ENCODE measurements at regions not wholly inside any gene's neighbourhood (a gene's known extent, or its start where the extent isn't known, plus 50 kb on each side); places are given as distances from the start of the nearest gene placed in this dataset.

DNA sequence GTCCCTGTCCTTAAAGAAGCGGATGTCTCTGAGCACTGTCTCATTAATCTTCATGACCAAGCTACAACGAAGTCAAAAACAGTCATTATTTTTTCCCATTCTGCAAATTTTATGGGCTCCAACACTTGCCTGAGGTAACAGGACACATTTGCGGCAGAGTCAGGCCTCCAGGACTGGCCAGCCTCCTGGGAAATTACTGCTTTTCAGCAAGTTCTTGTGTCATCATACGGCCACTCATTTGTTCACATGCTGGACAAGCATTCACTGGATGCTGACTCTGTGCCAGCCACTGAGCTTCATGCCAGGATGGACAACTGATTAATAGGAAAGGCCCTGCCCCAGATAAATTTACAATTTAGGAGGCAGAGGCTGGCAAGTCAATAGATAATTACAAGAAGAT lies 305.7 kb downstream of the ACTL7B start:
- TF ChIP-seq, protein P1, sequence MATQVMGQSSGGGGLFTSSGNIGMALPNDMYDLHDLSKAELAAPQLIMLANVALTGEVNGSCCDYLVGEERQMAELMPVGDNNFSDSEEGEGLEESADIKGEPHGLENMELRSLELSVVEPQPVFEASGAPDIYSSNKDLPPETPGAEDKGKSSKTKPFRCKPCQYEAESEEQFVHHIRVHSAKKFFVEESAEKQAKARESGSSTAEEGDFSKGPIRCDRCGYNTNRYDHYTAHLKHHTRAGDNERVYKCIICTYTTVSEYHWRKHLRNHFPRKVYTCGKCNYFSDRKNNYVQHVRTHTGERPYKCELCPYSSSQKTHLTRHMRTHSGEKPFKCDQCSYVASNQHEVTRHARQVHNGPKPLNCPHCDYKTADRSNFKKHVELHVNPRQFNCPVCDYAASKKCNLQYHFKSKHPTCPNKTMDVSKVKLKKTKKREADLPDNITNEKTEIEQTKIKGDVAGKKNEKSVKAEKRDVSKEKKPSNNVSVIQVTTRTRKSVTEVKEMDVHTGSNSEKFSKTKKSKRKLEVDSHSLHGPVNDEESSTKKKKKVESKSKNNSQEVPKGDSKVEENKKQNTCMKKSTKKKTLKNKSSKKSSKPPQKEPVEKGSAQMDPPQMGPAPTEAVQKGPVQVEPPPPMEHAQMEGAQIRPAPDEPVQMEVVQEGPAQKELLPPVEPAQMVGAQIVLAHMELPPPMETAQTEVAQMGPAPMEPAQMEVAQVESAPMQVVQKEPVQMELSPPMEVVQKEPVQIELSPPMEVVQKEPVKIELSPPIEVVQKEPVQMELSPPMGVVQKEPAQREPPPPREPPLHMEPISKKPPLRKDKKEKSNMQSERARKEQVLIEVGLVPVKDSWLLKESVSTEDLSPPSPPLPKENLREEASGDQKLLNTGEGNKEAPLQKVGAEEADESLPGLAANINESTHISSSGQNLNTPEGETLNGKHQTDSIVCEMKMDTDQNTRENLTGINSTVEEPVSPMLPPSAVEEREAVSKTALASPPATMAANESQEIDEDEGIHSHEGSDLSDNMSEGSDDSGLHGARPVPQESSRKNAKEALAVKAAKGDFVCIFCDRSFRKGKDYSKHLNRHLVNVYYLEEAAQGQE (IDR thresholded peaks at IDR 0.05; ENCODE audit: borderline replicate concordance in 1 of 2, low read depth in 1 of 2, low read length in 2 of 2): no peak
- TF ChIP-seq, protein P2, sequence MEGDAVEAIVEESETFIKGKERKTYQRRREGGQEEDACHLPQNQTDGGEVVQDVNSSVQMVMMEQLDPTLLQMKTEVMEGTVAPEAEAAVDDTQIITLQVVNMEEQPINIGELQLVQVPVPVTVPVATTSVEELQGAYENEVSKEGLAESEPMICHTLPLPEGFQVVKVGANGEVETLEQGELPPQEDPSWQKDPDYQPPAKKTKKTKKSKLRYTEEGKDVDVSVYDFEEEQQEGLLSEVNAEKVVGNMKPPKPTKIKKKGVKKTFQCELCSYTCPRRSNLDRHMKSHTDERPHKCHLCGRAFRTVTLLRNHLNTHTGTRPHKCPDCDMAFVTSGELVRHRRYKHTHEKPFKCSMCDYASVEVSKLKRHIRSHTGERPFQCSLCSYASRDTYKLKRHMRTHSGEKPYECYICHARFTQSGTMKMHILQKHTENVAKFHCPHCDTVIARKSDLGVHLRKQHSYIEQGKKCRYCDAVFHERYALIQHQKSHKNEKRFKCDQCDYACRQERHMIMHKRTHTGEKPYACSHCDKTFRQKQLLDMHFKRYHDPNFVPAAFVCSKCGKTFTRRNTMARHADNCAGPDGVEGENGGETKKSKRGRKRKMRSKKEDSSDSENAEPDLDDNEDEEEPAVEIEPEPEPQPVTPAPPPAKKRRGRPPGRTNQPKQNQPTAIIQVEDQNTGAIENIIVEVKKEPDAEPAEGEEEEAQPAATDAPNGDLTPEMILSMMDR (CRISPR knock-in tag; IDR thresholded peaks at IDR 0.05): no peak
- no peak for TF ChIP-seq RFX5 (IDR thresholded peaks at IDR 0.05; ENCODE audit: low read depth, low read length)
- no peak for TF ChIP-seq CHD4 (IDR thresholded peaks at IDR 0.05; ENCODE audit: borderline replicate concordance, low read length)
- TF ChIP-seq ZFP36 (IDR thresholded peaks at IDR 0.05; ENCODE audit: borderline replicate concordance, low read depth, low read length, partially characterized antibody): no peak
- TF ChIP-seq NFE2L2 (IDR thresholded peaks at IDR 0.05; ENCODE audit: low read length): no peak
- TF ChIP-seq SIN3A (IDR thresholded peaks at IDR 0.05; ENCODE audit: borderline replicate concordance, low read depth, low read length): no peak
- TF ChIP-seq HNRNPL (IDR thresholded peaks at IDR 0.05; ENCODE audit: low read depth, low read length): no peak
- TF ChIP-seq ZNF446 (CRISPR knock-in tag; IDR thresholded peaks at IDR 0.05): no peak
- no peak for TF ChIP-seq ZNF781 (CRISPR knock-in tag; IDR thresholded peaks at IDR 0.05; ENCODE audit: borderline replicate concordance, not compliant biosample characterization)

Data from HepG2 (cell line).